ENCODE measurements at regions not wholly inside any gene's neighbourhood (a gene's known extent, or its start where the extent isn't known, plus 50 kb on each side); places are given as distances from the start of the nearest gene placed in this dataset.

DNA sequence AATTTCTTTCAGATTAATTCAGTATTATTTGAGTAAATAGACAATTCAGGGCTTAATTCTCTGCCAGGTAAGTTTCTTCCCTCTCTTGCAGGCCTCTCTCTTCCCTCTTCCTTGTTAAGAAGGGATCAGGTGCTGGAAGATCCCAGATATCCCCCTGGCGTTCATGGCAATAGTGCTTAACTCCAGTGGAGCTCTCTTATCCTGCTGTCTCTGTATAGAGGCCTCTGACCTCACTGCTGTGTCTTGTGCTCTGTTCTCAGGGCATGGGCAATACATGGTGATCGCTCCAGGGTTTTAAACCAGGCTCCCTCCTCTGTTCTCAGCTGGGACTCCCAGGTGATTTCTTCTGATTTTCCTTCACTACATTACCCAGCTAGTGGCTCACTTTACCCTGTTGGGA lies 226.8 kb downstream of the MC4R start:
- TF ChIP-seq, protein P1, sequence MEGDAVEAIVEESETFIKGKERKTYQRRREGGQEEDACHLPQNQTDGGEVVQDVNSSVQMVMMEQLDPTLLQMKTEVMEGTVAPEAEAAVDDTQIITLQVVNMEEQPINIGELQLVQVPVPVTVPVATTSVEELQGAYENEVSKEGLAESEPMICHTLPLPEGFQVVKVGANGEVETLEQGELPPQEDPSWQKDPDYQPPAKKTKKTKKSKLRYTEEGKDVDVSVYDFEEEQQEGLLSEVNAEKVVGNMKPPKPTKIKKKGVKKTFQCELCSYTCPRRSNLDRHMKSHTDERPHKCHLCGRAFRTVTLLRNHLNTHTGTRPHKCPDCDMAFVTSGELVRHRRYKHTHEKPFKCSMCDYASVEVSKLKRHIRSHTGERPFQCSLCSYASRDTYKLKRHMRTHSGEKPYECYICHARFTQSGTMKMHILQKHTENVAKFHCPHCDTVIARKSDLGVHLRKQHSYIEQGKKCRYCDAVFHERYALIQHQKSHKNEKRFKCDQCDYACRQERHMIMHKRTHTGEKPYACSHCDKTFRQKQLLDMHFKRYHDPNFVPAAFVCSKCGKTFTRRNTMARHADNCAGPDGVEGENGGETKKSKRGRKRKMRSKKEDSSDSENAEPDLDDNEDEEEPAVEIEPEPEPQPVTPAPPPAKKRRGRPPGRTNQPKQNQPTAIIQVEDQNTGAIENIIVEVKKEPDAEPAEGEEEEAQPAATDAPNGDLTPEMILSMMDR (IDR thresholded peaks at IDR 0.05) = no peak
- no peak for TF ChIP-seq POLR2A (IDR thresholded peaks at IDR 0.05)

Measured in breast epithelium (tissue), 3 donors.